22Rv1 (cell line): ENCODE measurements at regions not wholly inside any gene's neighbourhood (a gene's known extent, or its start where the extent isn't known, plus 50 kb on each side); places are given as distances from the start of the nearest gene placed in this dataset.

Experiments
- CTCF ChIP-seq: fragments of 450-650 bp; IDR thresholded peaks from 2 replicates; pipeline ENCODE4 v1.5.1; 2017; ENCODE audit warnings: mild to moderate bottlenecking
- ZFX ChIP-seq: fragments of 450-650 bp; IDR thresholded peaks from 2 replicates; pipeline ENCODE4 v1.6.1; 2017; ENCODE audit warnings: antibody characterized with exemption, borderline replicate concordance

GRCh38 chr19:30881930-30882329, 467.3 kb downstream of the TSHZ3 start:
- no peak for TF ChIP-seq CTCF
- TF ChIP-seq ZFX = no peak
